Ishikawa (cell line): ENCODE measurements at regions not wholly inside any gene's neighbourhood (a gene's known extent, or its start where the extent isn't known, plus 50 kb on each side); places are given as distances from the start of the nearest gene placed in this dataset.

Experiments used
- CEBPB ChIP-seq: IDR thresholded peaks from 2 replicates; pipeline ENCODE4 v1.6.1; 2012
- CREB1 ChIP-seq: IDR thresholded peaks from 2 replicates; pipeline ENCODE4 v1.6.1; 2012; ENCODE audit warnings: low read depth
- EGR1 ChIP-seq: IDR thresholded peaks from 2 replicates; pipeline ENCODE4 v1.6.1; 2012
- FOXM1 ChIP-seq: IDR thresholded peaks from 2 replicates; pipeline ENCODE4 v1.6.1; 2012; ENCODE audit warnings: low read depth, borderline replicate concordance
- NFIC ChIP-seq: IDR thresholded peaks from 2 replicates; pipeline ENCODE4 v1.6.1; 2012
- TAF1 ChIP-seq: IDR thresholded peaks from 2 replicates; pipeline ENCODE4 v1.6.1; 2012; ENCODE audit warnings: low read depth, mild to moderate bottlenecking
- TCF12 ChIP-seq: IDR thresholded peaks from 2 replicates; pipeline ENCODE4 v1.6.1; 2012; ENCODE audit warnings: low read depth
- ZBTB7A ChIP-seq: IDR thresholded peaks from 2 replicates; pipeline ENCODE4 v1.6.1; 2012; ENCODE audit warnings: low read depth
- TF ChIP-seq, protein P1 (sequence below): IDR thresholded peaks from 2 replicates; pipeline ENCODE4 v1.6.1; 2012
- TF ChIP-seq, protein P2 (sequence below): IDR thresholded peaks from 2 replicates; pipeline ENCODE4 v1.6.1; 2012
- TF ChIP-seq, protein P3 (sequence below): IDR thresholded peaks from 2 replicates; pipeline ENCODE4 v1.6.1; 2012; ENCODE audit warnings: low read depth, mild to moderate bottlenecking

DNA sequence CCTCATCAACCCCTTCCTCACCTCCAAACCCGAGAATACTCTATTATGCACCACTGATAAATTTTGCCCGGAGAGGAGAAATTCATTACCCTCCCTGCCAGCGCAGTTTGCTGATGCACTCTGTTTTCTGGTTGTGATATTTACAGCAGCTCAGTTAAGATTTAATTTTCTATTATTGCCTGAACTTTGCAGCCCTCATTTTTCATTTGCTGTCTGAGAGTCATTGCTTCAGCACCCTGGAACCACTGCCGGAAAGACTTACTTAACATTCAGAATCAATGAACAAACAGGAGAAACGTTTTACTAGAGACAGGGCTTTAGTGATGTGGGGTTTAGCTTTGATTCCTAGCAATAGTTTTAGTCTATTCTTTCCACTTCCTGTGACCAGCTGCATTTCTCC, 56.7 kb upstream of the MAMDC2 start:
- TF ChIP-seq CREB1 (no peak), NFIC (no peak), FOXM1 (no peak), ZBTB7A (no peak), TAF1 (no peak), TCF12 (no peak)
- TF ChIP-seq, protein P1, sequence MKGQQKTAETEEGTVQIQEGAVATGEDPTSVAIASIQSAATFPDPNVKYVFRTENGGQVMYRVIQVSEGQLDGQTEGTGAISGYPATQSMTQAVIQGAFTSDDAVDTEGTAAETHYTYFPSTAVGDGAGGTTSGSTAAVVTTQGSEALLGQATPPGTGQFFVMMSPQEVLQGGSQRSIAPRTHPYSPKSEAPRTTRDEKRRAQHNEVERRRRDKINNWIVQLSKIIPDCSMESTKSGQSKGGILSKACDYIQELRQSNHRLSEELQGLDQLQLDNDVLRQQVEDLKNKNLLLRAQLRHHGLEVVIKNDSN = no peak

DNA sequence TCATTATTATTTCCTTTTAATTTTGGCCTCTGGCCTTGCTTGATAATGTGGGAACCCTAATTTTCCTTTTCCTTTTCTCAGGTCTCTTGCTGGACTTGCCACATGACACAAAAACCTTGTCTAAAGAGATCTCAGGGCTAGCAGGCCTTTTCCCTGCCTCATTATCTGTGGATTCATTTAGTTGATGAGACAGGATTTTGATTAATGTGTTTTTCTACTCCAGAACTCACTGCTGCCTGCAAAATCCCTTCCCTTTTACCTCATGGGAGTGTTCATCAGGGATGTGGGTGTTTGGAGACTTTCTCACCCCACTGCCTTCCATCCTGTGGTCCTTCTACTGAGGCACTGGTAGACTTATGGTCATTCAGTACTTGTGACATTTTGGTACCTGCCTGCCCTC, 56.2 kb upstream of the MAMDC2 start:
- TF ChIP-seq EGR1 (no peak), CEBPB (no peak), TCF12 (no peak)

DNA sequence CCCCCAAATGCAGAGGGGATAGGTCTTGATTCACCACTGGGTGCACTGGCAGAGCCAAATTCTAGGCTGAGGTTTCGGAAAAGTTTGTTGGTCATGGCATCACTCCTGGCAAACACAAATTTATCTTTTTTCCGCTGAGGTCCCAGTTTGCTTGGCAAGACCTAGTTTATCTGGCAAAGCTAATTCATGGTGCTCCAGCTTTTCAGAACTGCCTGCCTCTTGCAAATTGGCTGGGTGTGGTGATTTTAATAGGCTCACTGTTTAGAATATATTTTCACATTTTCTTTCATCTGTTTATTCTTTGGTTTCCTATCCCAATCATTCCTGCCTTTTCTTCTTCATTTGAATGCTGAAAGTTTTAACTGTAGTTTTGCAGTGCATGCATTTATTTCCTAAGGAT, 50.5 kb upstream of the MAMDC2 start:
- TF ChIP-seq, protein P2, sequence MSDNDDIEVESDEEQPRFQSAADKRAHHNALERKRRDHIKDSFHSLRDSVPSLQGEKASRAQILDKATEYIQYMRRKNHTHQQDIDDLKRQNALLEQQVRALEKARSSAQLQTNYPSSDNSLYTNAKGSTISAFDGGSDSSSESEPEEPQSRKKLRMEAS = no peak
- TF ChIP-seq, protein P1 = no peak
- TF ChIP-seq, protein P3, sequence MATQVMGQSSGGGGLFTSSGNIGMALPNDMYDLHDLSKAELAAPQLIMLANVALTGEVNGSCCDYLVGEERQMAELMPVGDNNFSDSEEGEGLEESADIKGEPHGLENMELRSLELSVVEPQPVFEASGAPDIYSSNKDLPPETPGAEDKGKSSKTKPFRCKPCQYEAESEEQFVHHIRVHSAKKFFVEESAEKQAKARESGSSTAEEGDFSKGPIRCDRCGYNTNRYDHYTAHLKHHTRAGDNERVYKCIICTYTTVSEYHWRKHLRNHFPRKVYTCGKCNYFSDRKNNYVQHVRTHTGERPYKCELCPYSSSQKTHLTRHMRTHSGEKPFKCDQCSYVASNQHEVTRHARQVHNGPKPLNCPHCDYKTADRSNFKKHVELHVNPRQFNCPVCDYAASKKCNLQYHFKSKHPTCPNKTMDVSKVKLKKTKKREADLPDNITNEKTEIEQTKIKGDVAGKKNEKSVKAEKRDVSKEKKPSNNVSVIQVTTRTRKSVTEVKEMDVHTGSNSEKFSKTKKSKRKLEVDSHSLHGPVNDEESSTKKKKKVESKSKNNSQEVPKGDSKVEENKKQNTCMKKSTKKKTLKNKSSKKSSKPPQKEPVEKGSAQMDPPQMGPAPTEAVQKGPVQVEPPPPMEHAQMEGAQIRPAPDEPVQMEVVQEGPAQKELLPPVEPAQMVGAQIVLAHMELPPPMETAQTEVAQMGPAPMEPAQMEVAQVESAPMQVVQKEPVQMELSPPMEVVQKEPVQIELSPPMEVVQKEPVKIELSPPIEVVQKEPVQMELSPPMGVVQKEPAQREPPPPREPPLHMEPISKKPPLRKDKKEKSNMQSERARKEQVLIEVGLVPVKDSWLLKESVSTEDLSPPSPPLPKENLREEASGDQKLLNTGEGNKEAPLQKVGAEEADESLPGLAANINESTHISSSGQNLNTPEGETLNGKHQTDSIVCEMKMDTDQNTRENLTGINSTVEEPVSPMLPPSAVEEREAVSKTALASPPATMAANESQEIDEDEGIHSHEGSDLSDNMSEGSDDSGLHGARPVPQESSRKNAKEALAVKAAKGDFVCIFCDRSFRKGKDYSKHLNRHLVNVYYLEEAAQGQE = no peak
